Panc1 (cell line): ENCODE measurements at regions not wholly inside any gene's neighbourhood (a gene's known extent, or its start where the extent isn't known, plus 50 kb on each side); places are given as distances from the start of the nearest gene placed in this dataset.

Experiments
- ATAC-seq: fragments of 200-7000 bp; cut with Tn5 transposase; 2 replicates; pipeline ENCODE4 v1.9.1; 2020; ENCODE audit warnings: mild to moderate bottlenecking, moderate library complexity
- BruUV-seq: library from RNA; stranded (reverse); fragments of 400-500 nt; replicated peaks from 2 replicates; lab custom pipeline; 2021; lab: Mats Ljungman, UMichigan
- CTCF ChIA-PET: fragments of 300-600 bp; sonication (Branson Sonifier 250); formaldehyde crosslinking; loops from one replicate; lab custom pipeline; 2022; ENCODE audit warnings: antibody characterized with exemption; lab: Charles Lee
- POLR2A ChIA-PET: fragments of 300-600 bp; sonication (Branson Sonifier 250); formaldehyde crosslinking; loops from one replicate; lab custom pipeline; 2022; ENCODE audit warnings: antibody characterized with exemption; lab: Charles Lee
- DNase-seq: peaks from one replicate; pipeline ENCODE4 v3.0.0-alpha.2; 2010; ENCODE audit warnings: low read depth, low spot score
- H3K27ac ChIP-seq: 2 replicates; pipeline ENCODE4 v1.5.1; 2011; ENCODE audit warnings: mild to moderate bottlenecking, low read length, inconsistent platforms
- H3K27me3 ChIP-seq: fragments of 200-500 bp; sonication (Bioruptor generic); 2 replicates; pipeline ENCODE4 v1.6.0; 2014; ENCODE audit warnings: low read length, inconsistent platforms; ENCODE audit not compliant: control insufficient read depth, insufficient read depth
- H3K36me3 ChIP-seq: fragments of 200-500 bp; sonication (Bioruptor generic); 2 replicates; pipeline ENCODE4 v1.5.1; 2014; ENCODE audit warnings: inconsistent platforms, mild to moderate bottlenecking, low read length, moderate library complexity; ENCODE audit not compliant: control insufficient read depth, insufficient read depth
- H3K4me1 ChIP-seq: 2 replicates; pipeline ENCODE4 v1.5.1; 2011; ENCODE audit warnings: inconsistent platforms, mild to moderate bottlenecking, low read length, moderate library complexity; ENCODE audit not compliant: control insufficient read depth, insufficient read depth
- H3K4me3 ChIP-seq, 2 experiments: 2 replicates each; pipeline ENCODE4 v1.5.1; 2011 to 2012; ENCODE audit warnings: low read depth in 2 of 2, low read length in 2 of 2, mild to moderate bottlenecking in 2 of 2, inconsistent platforms in 1 of 2, moderate library complexity in 1 of 2
- H3K9me3 ChIP-seq: fragments of 200-500 bp; sonication (Bioruptor generic); 2 replicates; pipeline ENCODE4 v1.5.1; 2014; ENCODE audit warnings: low read depth, mild to moderate bottlenecking, inconsistent platforms, low read length, moderate library complexity; ENCODE audit not compliant: control insufficient read depth, insufficient read depth
- POLR2AphosphoS5 ChIP-seq: IDR thresholded peaks from 2 replicates; pipeline ENCODE4 v1.6.1; 2012; ENCODE audit warnings: mild to moderate bottlenecking, low read depth, low read length, moderate library complexity
- SIN3A ChIP-seq: IDR thresholded peaks from 2 replicates; pipeline ENCODE4 v1.6.1; 2012; ENCODE audit warnings: low read depth, mild to moderate bottlenecking, low read length, moderate library complexity, borderline replicate concordance; ENCODE audit not compliant: insufficient read depth
- TCF7L2 ChIP-seq: IDR thresholded peaks from 2 replicates; pipeline ENCODE4 v1.6.1; 2011; ENCODE audit warnings: mild to moderate bottlenecking, low read depth, low read length, inconsistent platforms
- in situ Hi-C: cut with HindIII; loops from 2 replicates; pipeline ENCODE4 v1.10.0; 2016; ENCODE audit warnings: low sequenced_read_pairs, low pct_unique_long_range_greater_than_20kb
- intact Hi-C: fragments of 100-400 bp; cut with micrococcal nuclease; formaldehyde crosslinking; loops from one replicate; pipeline ENCODE4 v1.10.0; 2022; ENCODE audit not compliant: unreplicated experiment
- TF ChIP-seq, protein P1 (sequence below), 2 experiments: IDR thresholded peaks; 2 replicates each; pipeline ENCODE4 v1.6.1; 2011 to 2012; ENCODE audit warnings: low read depth in 2 of 2, control low read depth in 1 of 2, low read length in 1 of 2, mild to moderate bottlenecking in 1 of 2, moderate library complexity in 1 of 2; ENCODE audit not compliant: insufficient read depth in 1 of 2
- TF ChIP-seq, protein P2 (sequence below): fragments of 450-650 bp; IDR thresholded peaks from 2 replicates; pipeline ENCODE4 v1.5.1; 2017; ENCODE audit warnings: mild to moderate bottlenecking

DNA sequence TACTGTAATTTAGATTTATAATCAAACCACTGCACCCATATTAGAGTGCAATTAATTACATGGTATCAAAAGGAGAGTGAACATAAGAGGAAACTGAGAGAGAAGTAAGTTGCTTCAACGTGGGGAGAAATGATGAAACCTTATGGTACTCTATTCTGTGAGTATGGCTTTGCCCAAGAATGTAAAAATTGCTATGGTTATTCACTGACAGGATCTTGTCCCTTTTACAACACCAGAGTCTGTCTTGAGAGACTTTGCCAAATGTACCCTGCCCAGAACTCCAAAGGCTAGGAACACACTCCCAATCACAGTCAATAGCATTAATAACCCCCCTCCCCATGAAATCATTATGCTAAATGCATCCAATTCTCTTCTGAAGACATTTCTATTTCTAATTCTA, 974.8 kb upstream of the POU3F3 start:
- H3K4me1 ChIP-seq, result no peaks in the 10 kb centered on the region
- in situ Hi-C loops, result no loop called here
- TF ChIP-seq POLR2AphosphoS5 (no peak), SIN3A (no peak), TCF7L2 (no peak)
- TF ChIP-seq, protein P1, sequence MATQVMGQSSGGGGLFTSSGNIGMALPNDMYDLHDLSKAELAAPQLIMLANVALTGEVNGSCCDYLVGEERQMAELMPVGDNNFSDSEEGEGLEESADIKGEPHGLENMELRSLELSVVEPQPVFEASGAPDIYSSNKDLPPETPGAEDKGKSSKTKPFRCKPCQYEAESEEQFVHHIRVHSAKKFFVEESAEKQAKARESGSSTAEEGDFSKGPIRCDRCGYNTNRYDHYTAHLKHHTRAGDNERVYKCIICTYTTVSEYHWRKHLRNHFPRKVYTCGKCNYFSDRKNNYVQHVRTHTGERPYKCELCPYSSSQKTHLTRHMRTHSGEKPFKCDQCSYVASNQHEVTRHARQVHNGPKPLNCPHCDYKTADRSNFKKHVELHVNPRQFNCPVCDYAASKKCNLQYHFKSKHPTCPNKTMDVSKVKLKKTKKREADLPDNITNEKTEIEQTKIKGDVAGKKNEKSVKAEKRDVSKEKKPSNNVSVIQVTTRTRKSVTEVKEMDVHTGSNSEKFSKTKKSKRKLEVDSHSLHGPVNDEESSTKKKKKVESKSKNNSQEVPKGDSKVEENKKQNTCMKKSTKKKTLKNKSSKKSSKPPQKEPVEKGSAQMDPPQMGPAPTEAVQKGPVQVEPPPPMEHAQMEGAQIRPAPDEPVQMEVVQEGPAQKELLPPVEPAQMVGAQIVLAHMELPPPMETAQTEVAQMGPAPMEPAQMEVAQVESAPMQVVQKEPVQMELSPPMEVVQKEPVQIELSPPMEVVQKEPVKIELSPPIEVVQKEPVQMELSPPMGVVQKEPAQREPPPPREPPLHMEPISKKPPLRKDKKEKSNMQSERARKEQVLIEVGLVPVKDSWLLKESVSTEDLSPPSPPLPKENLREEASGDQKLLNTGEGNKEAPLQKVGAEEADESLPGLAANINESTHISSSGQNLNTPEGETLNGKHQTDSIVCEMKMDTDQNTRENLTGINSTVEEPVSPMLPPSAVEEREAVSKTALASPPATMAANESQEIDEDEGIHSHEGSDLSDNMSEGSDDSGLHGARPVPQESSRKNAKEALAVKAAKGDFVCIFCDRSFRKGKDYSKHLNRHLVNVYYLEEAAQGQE (IDR thresholded peaks at IDR 0.05; ENCODE audit: insufficient read depth in 1 of 2, low read depth in 2 of 2, low read length in 1 of 2), result no peak
- TF ChIP-seq, protein P2, sequence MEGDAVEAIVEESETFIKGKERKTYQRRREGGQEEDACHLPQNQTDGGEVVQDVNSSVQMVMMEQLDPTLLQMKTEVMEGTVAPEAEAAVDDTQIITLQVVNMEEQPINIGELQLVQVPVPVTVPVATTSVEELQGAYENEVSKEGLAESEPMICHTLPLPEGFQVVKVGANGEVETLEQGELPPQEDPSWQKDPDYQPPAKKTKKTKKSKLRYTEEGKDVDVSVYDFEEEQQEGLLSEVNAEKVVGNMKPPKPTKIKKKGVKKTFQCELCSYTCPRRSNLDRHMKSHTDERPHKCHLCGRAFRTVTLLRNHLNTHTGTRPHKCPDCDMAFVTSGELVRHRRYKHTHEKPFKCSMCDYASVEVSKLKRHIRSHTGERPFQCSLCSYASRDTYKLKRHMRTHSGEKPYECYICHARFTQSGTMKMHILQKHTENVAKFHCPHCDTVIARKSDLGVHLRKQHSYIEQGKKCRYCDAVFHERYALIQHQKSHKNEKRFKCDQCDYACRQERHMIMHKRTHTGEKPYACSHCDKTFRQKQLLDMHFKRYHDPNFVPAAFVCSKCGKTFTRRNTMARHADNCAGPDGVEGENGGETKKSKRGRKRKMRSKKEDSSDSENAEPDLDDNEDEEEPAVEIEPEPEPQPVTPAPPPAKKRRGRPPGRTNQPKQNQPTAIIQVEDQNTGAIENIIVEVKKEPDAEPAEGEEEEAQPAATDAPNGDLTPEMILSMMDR, result no peak
- CTCF ChIA-PET, result interaction anchor here (0.6 kb wide), 1 partner anchor 270 kb away, joined by 3 read pairs; no protein-coding TSS in a partner anchor
- POLR2A ChIA-PET, result no interaction called here
- H3K9me3 ChIP-seq, result no peaks in the 10 kb centered on the region
- no peak overlapping the region for H3K27ac ChIP-seq
- ATAC-seq, result no peak
- H3K36me3 ChIP-seq, result no peaks in the 10 kb centered on the region
- no peak for DNase-seq
- no peak overlapping the region for H3K4me3 ChIP-seq
- no TSS peak for BruUV-seq
- intact Hi-C loops, result no loop called here
- H3K27me3 ChIP-seq, result no peaks in the 10 kb centered on the region

DNA sequence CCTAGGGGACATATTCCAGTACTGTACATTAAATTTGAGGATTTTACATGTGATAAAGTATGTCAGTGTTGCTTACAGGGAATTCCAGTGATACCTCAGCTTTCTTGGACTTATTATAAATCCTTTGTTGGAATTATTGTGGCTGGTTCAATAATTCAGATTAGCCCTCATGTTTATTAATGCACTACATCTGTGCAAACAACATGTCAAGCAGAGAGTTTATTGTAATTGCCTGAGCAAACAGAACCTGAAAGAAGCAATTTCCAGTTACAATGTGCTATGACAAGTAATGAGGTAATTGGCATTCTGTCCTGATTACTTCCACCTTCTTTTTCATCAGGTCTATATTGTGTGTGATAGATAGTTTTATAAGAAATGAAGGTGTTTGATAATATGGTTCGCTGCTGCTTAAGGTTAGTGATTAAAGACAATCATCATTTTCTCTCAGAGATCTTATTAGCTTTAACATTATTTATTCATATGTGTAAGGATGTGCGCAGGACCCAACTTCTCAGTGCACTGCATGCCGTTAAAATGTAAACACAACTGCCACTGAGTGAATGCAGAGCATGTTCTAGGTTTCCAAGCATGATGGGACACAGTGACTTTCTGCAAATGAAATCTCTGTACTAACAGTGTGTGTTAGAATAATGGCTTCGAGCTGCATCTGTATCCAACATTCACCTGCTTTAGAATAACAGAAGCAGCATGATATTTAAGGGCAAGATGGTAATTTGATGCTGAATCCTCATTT, 973.7 kb upstream of the POU3F3 start:
- CTCF ChIA-PET, result no interaction called here
- BruUV-seq, result no TSS peak
- POLR2A ChIA-PET, result no interaction called here
- TF ChIP-seq POLR2AphosphoS5 (no peak), SIN3A (no peak), TCF7L2 (no peak)
- TF ChIP-seq, protein P1 (IDR thresholded peaks at IDR 0.05; ENCODE audit: insufficient read depth in 1 of 2, low read depth in 2 of 2, low read length in 1 of 2), result no peak
- TF ChIP-seq, protein P2, result no peak
- H3K4me3 ChIP-seq, result no peak overlapping the region
- intact Hi-C loops (no loop called here), in situ Hi-C loops (no loop called here)
- H3K36me3 ChIP-seq, result no peaks in the 10 kb centered on the region
- H3K9me3 ChIP-seq, result no peaks in the 10 kb centered on the region
- H3K27ac ChIP-seq, result no peak overlapping the region
- DNase-seq (no peak), ATAC-seq (no peak)
- H3K4me1 ChIP-seq, result no peaks in the 10 kb centered on the region
- H3K27me3 ChIP-seq, result no peaks in the 10 kb centered on the region
